PC-9 (cell line): ENCODE measurements at regions not wholly inside any gene's neighbourhood (a gene's known extent, or its start where the extent isn't known, plus 50 kb on each side); places are given as distances from the start of the nearest gene placed in this dataset.
A peak's percentile ranks its signal among the peaks of the same experiment; 100 is the strongest.

Experiments used
- BruUV-seq: library from RNA; stranded (reverse); fragments of 400-500 nt; replicated peaks from 2 replicates; lab custom pipeline; 2021; lab: Mats Ljungman, UMichigan
- CTCF ChIA-PET: fragments of 300-600 bp; sonication (Branson Sonifier 250); formaldehyde crosslinking; loops from one replicate; lab custom pipeline; 2022; ENCODE audit warnings: antibody characterized with exemption; lab: Charles Lee
- POLR2A ChIA-PET: fragments of 300-600 bp; sonication (Branson Sonifier 250); formaldehyde crosslinking; loops from one replicate; lab custom pipeline; 2022; ENCODE audit warnings: antibody characterized with exemption; ENCODE audit not compliant: unreplicated experiment; lab: Charles Lee
- DNase-seq, 2 experiments: peaks; one replicate each; pipeline versions ENCODE4 v3.0.0 to v3.0.0-alpha.2; 2015 to 2022; ENCODE audit warnings: mixed read lengths in 1 of 2
- H2AFZ ChIP-seq: fragments of 200-600 bp; sonication (generic); 2 replicates; pipeline ENCODE4 v1.8.1; 2017; ENCODE audit warnings: antibody characterized with exemption
- H3F3A ChIP-seq: fragments of 200-600 bp; sonication (generic); 2 replicates; pipeline ENCODE4 v1.8.1; 2017; ENCODE audit warnings: antibody characterized with exemption, mild to moderate bottlenecking, low read depth; ENCODE audit not compliant: insufficient read depth
- H3K27ac ChIP-seq: fragments of 200-600 bp; sonication (generic); 2 replicates; pipeline ENCODE4 v1.6.1; 2016; ENCODE audit warnings: mixed run types
- H3K27me3 ChIP-seq: fragments of 200-600 bp; sonication (generic); 2 replicates; pipeline ENCODE4 v1.6.1; 2016; ENCODE audit warnings: low read depth, mixed run types; ENCODE audit not compliant: insufficient read depth
- H3K36me3 ChIP-seq: fragments of 200-600 bp; sonication (generic); 2 replicates; pipeline ENCODE4 v1.6.1; 2016; ENCODE audit warnings: low read depth, mixed run types
- H3K4me1 ChIP-seq: fragments of 200-600 bp; sonication (generic); replicated peaks from 2 replicates; pipeline ENCODE4 v1.6.1; 2016; ENCODE audit warnings: mixed run types; ENCODE audit not compliant: insufficient read depth
- H3K4me2 ChIP-seq: fragments of 200-600 bp; sonication (generic); 2 replicates; pipeline ENCODE4 v1.6.1; 2017; ENCODE audit warnings: mixed run types
- H3K4me3 ChIP-seq: fragments of 200-600 bp; sonication (generic); 2 replicates; pipeline ENCODE4 v1.6.1; 2016; ENCODE audit warnings: mixed run types
- H3K79me2 ChIP-seq: fragments of 200-600 bp; sonication (generic); 2 replicates; pipeline ENCODE4 v1.6.1; 2017; ENCODE audit warnings: low read depth, mixed run types
- H3K9me2 ChIP-seq: fragments of 200-600 bp; sonication (generic); 2 replicates; pipeline ENCODE4 v1.8.1; 2017; ENCODE audit warnings: mild to moderate bottlenecking; ENCODE audit not compliant: insufficient read depth
- H3K9me3 ChIP-seq: fragments of 200-600 bp; sonication (generic); 2 replicates; pipeline ENCODE4 v1.8.1; 2016; ENCODE audit warnings: low read depth; ENCODE audit not compliant: insufficient read depth
- H4K20me1 ChIP-seq: fragments of 200-600 bp; sonication (generic); 2 replicates; pipeline ENCODE4 v1.8.1; 2017; ENCODE audit not compliant: insufficient read depth
- EZH2 ChIP-seq: fragments of 200-600 bp; sonication (generic); IDR thresholded peaks from 2 replicates; pipeline ENCODE4 v1.8.0; 2017; ENCODE audit warnings: antibody characterized with exemption, low read depth
- intact Hi-C: fragments of 100-400 bp; cut with micrococcal nuclease; formaldehyde crosslinking; loops from one replicate; pipeline ENCODE4 v1.10.0; 2022; ENCODE audit not compliant: unreplicated experiment
- TF ChIP-seq, protein P1 (sequence below): fragments of 200-600 bp; sonication (generic); conservative IDR thresholded peaks from 2 replicates; pipeline ENCODE4 v1.6.1; 2017; ENCODE audit warnings: mixed run types, antibody characterized with exemption, mild to moderate bottlenecking, moderate library complexity

DNA sequence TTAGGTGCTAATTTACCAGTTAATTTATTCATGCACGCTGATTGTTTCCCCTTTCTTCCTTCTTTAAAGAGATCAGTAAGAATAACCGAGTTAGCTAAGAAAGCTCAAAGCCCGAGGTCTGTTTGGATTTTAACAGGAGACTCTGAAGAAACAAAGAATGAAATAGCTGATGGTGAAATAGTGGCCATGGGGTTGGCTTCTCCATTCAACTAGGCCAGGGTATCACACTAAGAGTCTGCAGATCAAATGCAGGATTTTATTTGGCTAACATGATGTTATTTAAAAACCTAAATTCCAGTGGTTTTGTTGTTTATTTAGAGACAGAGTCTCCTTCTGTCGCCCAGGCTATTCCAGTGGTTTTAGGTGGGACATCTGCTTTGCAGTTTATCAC lies 65.2 kb upstream of the SYPL1 start:
- intact Hi-C loops, result loop anchor here (2.0 to 10.0 kb wide), 7 partner anchors 85 to 1700 kb away; partner anchors contain the start of gene HBP1
- no peak for TF ChIP-seq EZH2
- TF ChIP-seq, protein P1, sequence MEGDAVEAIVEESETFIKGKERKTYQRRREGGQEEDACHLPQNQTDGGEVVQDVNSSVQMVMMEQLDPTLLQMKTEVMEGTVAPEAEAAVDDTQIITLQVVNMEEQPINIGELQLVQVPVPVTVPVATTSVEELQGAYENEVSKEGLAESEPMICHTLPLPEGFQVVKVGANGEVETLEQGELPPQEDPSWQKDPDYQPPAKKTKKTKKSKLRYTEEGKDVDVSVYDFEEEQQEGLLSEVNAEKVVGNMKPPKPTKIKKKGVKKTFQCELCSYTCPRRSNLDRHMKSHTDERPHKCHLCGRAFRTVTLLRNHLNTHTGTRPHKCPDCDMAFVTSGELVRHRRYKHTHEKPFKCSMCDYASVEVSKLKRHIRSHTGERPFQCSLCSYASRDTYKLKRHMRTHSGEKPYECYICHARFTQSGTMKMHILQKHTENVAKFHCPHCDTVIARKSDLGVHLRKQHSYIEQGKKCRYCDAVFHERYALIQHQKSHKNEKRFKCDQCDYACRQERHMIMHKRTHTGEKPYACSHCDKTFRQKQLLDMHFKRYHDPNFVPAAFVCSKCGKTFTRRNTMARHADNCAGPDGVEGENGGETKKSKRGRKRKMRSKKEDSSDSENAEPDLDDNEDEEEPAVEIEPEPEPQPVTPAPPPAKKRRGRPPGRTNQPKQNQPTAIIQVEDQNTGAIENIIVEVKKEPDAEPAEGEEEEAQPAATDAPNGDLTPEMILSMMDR, result no peak
- H3K4me3 ChIP-seq, result no peak overlapping the region
- DNase-seq, result no peak
- POLR2A ChIA-PET, result interaction anchor here (0.6 to 0.7 kb wide), 3 partner anchors 481 to 1163 kb away, joined by 3 to 4 read pairs (median 4); partner anchors contain the start of gene KMT2E
- no peak overlapping the region for H3K27ac ChIP-seq
- H3K4me1 ChIP-seq, result peaks cover 10% of the 10 kb centered on the region
- H3K9me3 ChIP-seq, result no peaks in the 10 kb centered on the region
- no peaks in the 10 kb centered on the region for H3K36me3 ChIP-seq
- H3K4me2 ChIP-seq, result no peak overlapping the region
- no peaks in the 10 kb centered on the region for H3K27me3 ChIP-seq
- BruUV-seq, result no TSS peak
- no peaks in the 10 kb centered on the region for H3K79me2 ChIP-seq
- CTCF ChIA-PET, result interaction anchor here (0.5 to 2.3 kb wide), 14 partner anchors 15 to 1969 kb away, joined by 3 to 19 read pairs (median 4); no protein-coding TSS in a partner anchor
- no peaks in the 10 kb centered on the region for H3F3A ChIP-seq
- H2AFZ ChIP-seq, result 0 out of 2 replicates have a peak overlapping the region, but pooled peaks have one; percentile 63
- H3K9me2 ChIP-seq, result no peaks in the 10 kb centered on the region
- H4K20me1 ChIP-seq, result no peaks in the 10 kb centered on the region

DNA sequence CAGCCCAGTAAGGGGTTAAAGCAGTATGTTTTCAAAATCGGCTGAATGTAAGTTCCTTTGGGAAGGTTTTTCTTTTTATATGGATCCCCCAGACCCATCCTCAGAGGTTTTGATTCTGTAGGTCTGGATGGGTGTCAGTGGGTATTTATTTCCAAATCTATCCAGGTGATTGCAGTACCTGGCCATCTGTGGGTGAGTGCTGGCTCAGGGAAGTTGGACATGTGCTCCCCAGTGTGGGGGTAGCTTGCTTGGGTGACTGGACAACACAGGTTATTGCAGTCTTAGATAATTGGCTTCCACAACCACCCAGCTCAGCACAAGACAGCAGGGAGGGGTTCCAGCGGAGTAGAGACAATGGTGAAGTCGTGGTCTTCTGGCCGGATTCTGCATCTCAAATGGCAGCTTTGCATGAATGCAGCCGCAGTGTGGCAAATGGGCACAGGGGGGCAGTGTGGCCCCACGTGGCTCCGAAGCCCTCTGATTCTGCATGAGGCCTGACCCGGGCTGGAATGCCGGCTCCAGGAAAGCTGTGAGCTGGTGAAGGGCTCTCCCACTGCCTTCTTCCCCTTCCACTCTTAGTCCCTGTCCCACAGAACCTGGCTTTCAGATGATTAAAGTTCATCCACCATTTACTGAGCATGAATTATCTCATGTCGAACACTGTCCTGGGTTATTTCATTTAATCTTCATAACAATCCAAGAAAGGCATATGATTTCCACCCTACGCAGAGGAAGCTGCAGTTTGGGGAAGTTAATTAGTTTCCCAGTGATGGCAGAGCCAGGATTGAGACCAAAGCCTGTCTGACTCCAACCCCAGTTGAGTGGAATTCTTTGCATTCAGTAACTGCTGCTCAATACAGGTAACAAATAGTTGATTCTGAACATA lies 64.5 kb upstream of the SYPL1 start:
- Histone ChIP-seq H3K9me3 (no peaks in the 10 kb centered on the region), H4K20me1 (no peaks in the 10 kb centered on the region), H3K27ac (no peak overlapping the region), H3K36me3 (no peaks in the 10 kb centered on the region), H3F3A (no peaks in the 10 kb centered on the region), H3K9me2 (no peaks in the 10 kb centered on the region), H3K4me2 (peak overlapping the region; percentile 52; the same call in 1 of the 2 replicates), H3K4me1 (peaks cover 10% of the 10 kb centered on the region), H2AFZ (0 out of 2 replicates have a peak overlapping the region, but pooled peaks have one; percentile 63), H3K79me2 (no peaks in the 10 kb centered on the region), H3K27me3 (no peaks in the 10 kb centered on the region), H3K4me3 (no peak overlapping the region)
- peak in 1 of 2 experiments; percentile 88 for DNase-seq
- no peak for TF ChIP-seq EZH2
- TF ChIP-seq, protein P1, result peak; percentile 93
- ChIA-PET CTCF (interaction anchor here (0.5 to 2.3 kb wide), 15 partner anchors 72 to 1969 kb away, joined by 3 to 19 read pairs (median 3); no protein-coding TSS in a partner anchor), POLR2A (interaction anchor here (0.6 to 0.7 kb wide), 5 partner anchors 482 to 1163 kb away, joined by 3 to 5 read pairs (median 4); partner anchors contain the start of gene KMT2E)
- intact Hi-C loops, result loop anchor here (1.0 to 10.0 kb wide), 9 partner anchors 86 to 1701 kb away; partner anchors contain the start of gene HBP1
- BruUV-seq, result no TSS peak

DNA sequence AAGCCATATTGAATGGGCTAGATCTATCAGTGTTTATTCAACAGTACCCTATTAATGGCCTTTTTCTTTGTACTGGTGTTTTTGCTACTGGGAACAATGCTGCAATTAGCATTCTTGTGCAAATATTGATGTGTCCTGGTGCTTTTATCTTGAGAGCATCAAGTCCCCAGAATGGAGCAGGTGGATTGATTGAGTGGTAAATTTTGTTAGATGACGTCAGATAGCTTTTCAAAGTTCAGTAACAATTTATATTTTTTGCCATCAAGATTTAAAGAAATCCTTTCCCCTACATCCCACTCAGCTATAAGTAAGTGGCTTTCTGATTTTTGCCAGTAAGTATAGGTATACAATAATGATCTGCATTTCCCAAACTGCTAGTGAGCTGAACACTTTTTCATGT lies 63.4 kb upstream of the SYPL1 start:
- POLR2A ChIA-PET, result no interaction called here
- Histone ChIP-seq H3K27ac (no peak overlapping the region), H3F3A (no peaks in the 10 kb centered on the region), H3K36me3 (no peaks in the 10 kb centered on the region), H4K20me1 (no peaks in the 10 kb centered on the region), H3K27me3 (no peaks in the 10 kb centered on the region), H3K4me1 (peaks cover 10% of the 10 kb centered on the region), H3K9me3 (no peaks in the 10 kb centered on the region), H3K4me2 (no peak overlapping the region), H3K4me3 (no peak overlapping the region), H3K79me2 (no peaks in the 10 kb centered on the region), H3K9me2 (no peaks in the 10 kb centered on the region), H2AFZ (no peak overlapping the region)
- TF ChIP-seq EZH2, result no peak
- TF ChIP-seq, protein P1, result no peak
- intact Hi-C loops, result loop anchor here (5.0 to 10.0 kb wide), 6 partner anchors 87 to 1702 kb away; partner anchors contain the start of gene HBP1
- CTCF ChIA-PET, result interaction anchor here (2.3 kb wide), 1 partner anchor 484 kb away, joined by 8 read pairs; no protein-coding TSS in a partner anchor
- no peak for DNase-seq
- BruUV-seq, result no TSS peak
